HG03135 (cell line): ENCODE measurements at regions not wholly inside any gene's neighbourhood (a gene's known extent, or its start where the extent isn't known, plus 50 kb on each side); places are given as distances from the start of the nearest gene placed in this dataset.
"Not testable (repeated sequence)": the region's sequence is repeated elsewhere in the genome, so short reads cannot be mapped to it uniquely, and the experiment has no call there.

Source experiments
- ATAC-seq: cut with Tn5 transposase; IDR thresholded peaks from one replicate; pipeline ENCODE4 v1.9.1; 2021; ENCODE audit warnings: mild to moderate bottlenecking, moderate library complexity; ENCODE audit not compliant: unreplicated experiment

GRCh38 chr11:23318670-23319069 lies 458.4 kb upstream of the CCDC179 start:
- no peak for ATAC-seq

GRCh38 chr11:23320131-23320530 lies 459.9 kb upstream of the CCDC179 start:
- ATAC-seq, result no peak

GRCh38 chr11:23335586-23335985 lies 475.3 kb upstream of the CCDC179 start:
- not testable (repeated sequence) for ATAC-seq

- no peak for ATAC-seq
Observed at GRCh38 chr11:23336961-23337360, 476.7 kb upstream of the CCDC179 start.

GRCh38 chr11:23353611-23354010 lies 493.3 kb upstream of the CCDC179 start:
- no peak for ATAC-seq

GRCh38 chr11:23359297-23359696 lies 499.0 kb upstream of the CCDC179 start:
- no peak for ATAC-seq

- ATAC-seq, result no peak
Observed at GRCh38 chr11:23364076-23364475, 503.8 kb upstream of the CCDC179 start.

GRCh38 chr11:23370580-23371275 lies 510.5 kb upstream of the CCDC179 start:
- no peak for ATAC-seq

- no peak for ATAC-seq
Observed at GRCh38 chr11:23377909-23378308, 517.6 kb upstream of the CCDC179 start.

GRCh38 chr11:23391031-23391430 lies 530.8 kb upstream of the CCDC179 start:
- ATAC-seq, result no peak

GRCh38 chr11:23398052-23398451 lies 537.8 kb upstream of the CCDC179 start:
- ATAC-seq, result no peak

GRCh38 chr11:23399995-23400394 lies 539.7 kb upstream of the CCDC179 start:
- ATAC-seq, result no peak

- ATAC-seq, result no peak
Observed at GRCh38 chr11:23403210-23404185, 543.2 kb upstream of the CCDC179 start.

GRCh38 chr11:23404225-23405160 lies 544.2 kb upstream of the CCDC179 start:
- ATAC-seq, result no peak

GRCh38 chr11:23405350-23405937 lies 545.2 kb upstream of the CCDC179 start:
- no peak for ATAC-seq

- no peak for ATAC-seq
Observed at GRCh38 chr11:23406131-23406819, 546.0 kb upstream of the CCDC179 start.

- ATAC-seq, result no peak
Observed at GRCh38 chr11:23413057-23413456, 552.8 kb upstream of the CCDC179 start.

GRCh38 chr11:23423104-23423503 lies 562.8 kb upstream of the CCDC179 start:
- ATAC-seq, result no peak

GRCh38 chr11:23423656-23424055 lies 563.4 kb upstream of the CCDC179 start:
- no peak for ATAC-seq

- ATAC-seq, result no peak
Observed at GRCh38 chr11:23425381-23425780, 565.1 kb upstream of the CCDC179 start.
